GM12892 (cell line): ENCODE measurements at regions not wholly inside any gene's neighbourhood (a gene's known extent, or its start where the extent isn't known, plus 50 kb on each side); places are given as distances from the start of the nearest gene placed in this dataset.

ENCODE experiments used
- POLR2A ChIP-seq: IDR thresholded peaks from 2 replicates; pipeline ENCODE4 v1.6.1; 2011; ENCODE audit warnings: low read depth, low read length, control low read depth
- POLR2AphosphoS5 ChIP-seq: IDR thresholded peaks from 2 replicates; pipeline ENCODE4 v1.6.1; 2011; ENCODE audit warnings: low read depth, low read length, control low read depth

DNA sequence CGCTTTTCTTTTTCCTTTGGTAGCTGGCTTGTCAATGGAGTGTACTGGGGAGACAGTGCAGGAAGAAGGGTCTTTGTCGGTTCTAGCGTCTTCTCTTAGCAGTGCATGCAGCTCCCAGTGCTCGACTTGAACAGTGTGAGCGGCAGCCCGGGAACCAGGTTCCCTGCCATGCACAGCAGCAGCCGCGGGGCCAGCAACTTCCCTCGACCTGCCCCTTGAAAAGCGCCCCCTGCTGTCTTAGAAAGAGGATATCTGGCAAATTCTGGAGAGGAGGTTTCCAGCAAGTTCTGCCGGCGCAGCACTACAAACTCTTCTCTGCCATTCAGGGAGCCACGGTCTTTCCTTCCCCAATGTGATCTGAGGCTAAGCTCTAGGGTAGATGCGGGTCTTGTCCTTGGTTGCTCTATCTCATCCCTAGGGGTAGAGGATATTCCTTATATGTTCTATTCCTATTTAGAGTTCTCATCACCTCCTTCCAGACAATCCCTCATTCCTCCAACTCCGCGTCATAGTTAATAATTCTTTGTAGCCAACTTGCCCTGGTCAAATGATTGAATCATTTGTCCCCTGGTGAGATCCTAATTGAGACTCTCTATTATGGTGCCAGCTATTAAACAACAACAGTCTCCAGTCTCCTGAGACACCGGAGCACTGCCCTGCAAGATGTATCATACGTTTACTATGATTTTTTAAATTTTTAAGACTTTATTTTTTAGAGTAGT is 451.3 kb downstream of the PMP22 start:
- TF ChIP-seq POLR2AphosphoS5: no peak
- TF ChIP-seq POLR2A: no peak
